ENCODE measurements at regions not wholly inside any gene's neighbourhood (a gene's known extent, or its start where the extent isn't known, plus 50 kb on each side); places are given as distances from the start of the nearest gene placed in this dataset.

DNA sequence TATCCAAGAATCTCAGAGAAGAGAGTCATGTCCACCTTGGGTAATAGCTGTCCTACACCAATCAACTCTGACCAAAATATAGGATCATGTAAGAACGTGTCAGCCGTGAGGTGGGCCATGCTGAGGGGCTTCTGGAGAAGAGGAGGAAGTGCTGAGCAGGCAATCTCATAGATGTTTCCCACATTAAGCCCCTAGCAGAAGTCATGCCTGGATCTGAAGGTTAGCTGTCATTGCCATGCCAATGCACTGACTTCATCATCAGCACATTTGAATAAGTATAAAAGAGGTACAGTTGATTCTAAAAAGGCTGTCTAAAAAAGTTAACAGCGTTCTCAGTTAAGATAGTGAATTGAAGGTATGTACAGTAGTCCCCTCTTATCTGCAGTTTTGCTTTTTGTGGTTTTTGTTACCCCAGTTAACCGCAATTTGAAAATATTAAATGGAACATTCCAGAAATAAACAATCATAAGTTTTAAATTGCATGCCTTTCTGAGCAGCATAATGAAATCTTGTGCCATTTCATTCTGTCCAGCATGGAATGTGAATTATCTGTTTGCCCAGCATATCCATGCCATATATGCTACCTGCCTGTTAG is 67.2 kb upstream of the TMEM17 start:
- TF ChIP-seq FOXM1 (IDR thresholded peaks at IDR 0.05; ENCODE audit: low read depth): no peak
- TF ChIP-seq, protein P1, sequence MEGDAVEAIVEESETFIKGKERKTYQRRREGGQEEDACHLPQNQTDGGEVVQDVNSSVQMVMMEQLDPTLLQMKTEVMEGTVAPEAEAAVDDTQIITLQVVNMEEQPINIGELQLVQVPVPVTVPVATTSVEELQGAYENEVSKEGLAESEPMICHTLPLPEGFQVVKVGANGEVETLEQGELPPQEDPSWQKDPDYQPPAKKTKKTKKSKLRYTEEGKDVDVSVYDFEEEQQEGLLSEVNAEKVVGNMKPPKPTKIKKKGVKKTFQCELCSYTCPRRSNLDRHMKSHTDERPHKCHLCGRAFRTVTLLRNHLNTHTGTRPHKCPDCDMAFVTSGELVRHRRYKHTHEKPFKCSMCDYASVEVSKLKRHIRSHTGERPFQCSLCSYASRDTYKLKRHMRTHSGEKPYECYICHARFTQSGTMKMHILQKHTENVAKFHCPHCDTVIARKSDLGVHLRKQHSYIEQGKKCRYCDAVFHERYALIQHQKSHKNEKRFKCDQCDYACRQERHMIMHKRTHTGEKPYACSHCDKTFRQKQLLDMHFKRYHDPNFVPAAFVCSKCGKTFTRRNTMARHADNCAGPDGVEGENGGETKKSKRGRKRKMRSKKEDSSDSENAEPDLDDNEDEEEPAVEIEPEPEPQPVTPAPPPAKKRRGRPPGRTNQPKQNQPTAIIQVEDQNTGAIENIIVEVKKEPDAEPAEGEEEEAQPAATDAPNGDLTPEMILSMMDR (IDR thresholded peaks at IDR 0.05): no peak
- TF ChIP-seq, protein P2, sequence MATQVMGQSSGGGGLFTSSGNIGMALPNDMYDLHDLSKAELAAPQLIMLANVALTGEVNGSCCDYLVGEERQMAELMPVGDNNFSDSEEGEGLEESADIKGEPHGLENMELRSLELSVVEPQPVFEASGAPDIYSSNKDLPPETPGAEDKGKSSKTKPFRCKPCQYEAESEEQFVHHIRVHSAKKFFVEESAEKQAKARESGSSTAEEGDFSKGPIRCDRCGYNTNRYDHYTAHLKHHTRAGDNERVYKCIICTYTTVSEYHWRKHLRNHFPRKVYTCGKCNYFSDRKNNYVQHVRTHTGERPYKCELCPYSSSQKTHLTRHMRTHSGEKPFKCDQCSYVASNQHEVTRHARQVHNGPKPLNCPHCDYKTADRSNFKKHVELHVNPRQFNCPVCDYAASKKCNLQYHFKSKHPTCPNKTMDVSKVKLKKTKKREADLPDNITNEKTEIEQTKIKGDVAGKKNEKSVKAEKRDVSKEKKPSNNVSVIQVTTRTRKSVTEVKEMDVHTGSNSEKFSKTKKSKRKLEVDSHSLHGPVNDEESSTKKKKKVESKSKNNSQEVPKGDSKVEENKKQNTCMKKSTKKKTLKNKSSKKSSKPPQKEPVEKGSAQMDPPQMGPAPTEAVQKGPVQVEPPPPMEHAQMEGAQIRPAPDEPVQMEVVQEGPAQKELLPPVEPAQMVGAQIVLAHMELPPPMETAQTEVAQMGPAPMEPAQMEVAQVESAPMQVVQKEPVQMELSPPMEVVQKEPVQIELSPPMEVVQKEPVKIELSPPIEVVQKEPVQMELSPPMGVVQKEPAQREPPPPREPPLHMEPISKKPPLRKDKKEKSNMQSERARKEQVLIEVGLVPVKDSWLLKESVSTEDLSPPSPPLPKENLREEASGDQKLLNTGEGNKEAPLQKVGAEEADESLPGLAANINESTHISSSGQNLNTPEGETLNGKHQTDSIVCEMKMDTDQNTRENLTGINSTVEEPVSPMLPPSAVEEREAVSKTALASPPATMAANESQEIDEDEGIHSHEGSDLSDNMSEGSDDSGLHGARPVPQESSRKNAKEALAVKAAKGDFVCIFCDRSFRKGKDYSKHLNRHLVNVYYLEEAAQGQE (IDR thresholded peaks at IDR 0.05; ENCODE audit: low read depth, low read length): no peak
- no peak for TF ChIP-seq EZH2phosphoT487 (IDR thresholded peaks at IDR 0.05; ENCODE audit: borderline replicate concordance, low read depth)
- TF ChIP-seq POLR2AphosphoS5 (IDR thresholded peaks at IDR 0.05; ENCODE audit: low read depth, low read length): no peak
- TF ChIP-seq ELF1 (IDR thresholded peaks at IDR 0.05): no peak
- no peak for TF ChIP-seq RCOR1 (IDR thresholded peaks at IDR 0.05; ENCODE audit: low read length)
- no peak for TF ChIP-seq RFX5 (IDR thresholded peaks at IDR 0.05; ENCODE audit: low read length)
- TF ChIP-seq EP300 (IDR thresholded peaks at IDR 0.05; ENCODE audit: borderline replicate concordance in 1 of 2, low read depth in 1 of 2, low read length in 1 of 2): no peak; a peak in 1 of 4 replicates
- TF ChIP-seq SIN3A (IDR thresholded peaks at IDR 0.05; ENCODE audit: borderline replicate concordance, low read depth, low read length): no peak
- TF ChIP-seq, protein P3, sequence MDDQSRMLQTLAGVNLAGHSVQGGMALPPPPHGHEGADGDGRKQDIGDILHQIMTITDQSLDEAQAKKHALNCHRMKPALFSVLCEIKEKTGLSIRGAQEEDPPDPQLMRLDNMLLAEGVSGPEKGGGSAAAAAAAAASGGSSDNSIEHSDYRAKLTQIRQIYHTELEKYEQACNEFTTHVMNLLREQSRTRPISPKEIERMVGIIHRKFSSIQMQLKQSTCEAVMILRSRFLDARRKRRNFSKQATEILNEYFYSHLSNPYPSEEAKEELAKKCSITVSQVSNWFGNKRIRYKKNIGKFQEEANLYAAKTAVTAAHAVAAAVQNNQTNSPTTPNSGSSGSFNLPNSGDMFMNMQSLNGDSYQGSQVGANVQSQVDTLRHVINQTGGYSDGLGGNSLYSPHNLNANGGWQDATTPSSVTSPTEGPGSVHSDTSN (IDR thresholded peaks at IDR 0.05): no peak

All from SK-N-SH (cell line).